ENCODE measurements at regions not wholly inside any gene's neighbourhood (a gene's known extent, or its start where the extent isn't known, plus 50 kb on each side); places are given as distances from the start of the nearest gene placed in this dataset.

- no peak for TF ChIP-seq CTCF (IDR thresholded peaks at IDR 0.05)
- TF ChIP-seq POLR2AphosphoS5 (IDR thresholded peaks at IDR 0.05), result no peak
- no peak for TF ChIP-seq POLR2A (IDR thresholded peaks at IDR 0.05)
Observed at GRCh38 chr12:126362493-126362892, 1297.3 kb downstream of the AACS start.

Measured in prostate gland (tissue), 2 donors.